Tibial nerve (tissue), 4 donors: ENCODE measurements at regions not wholly inside any gene's neighbourhood (a gene's known extent, or its start where the extent isn't known, plus 50 kb on each side); places are given as distances from the start of the nearest gene placed in this dataset.
"Not testable (repeated sequence)": the region's sequence is repeated elsewhere in the genome, so short reads cannot be mapped to it uniquely, and the experiment has no call there.

ENCODE experiments used
- CTCF ChIP-seq, 5 experiments: fragments of 200-600 bp in 3 of 5; fragments of 450-650 bp in 2 of 5; sonication (generic) in 3 of 5; IDR thresholded peaks; one replicate each; pipeline ENCODE4 v1.5.1; 2016 to 2019; ENCODE audit warnings: antibody characterized with exemption in 5 of 5, mild to moderate bottlenecking in 3 of 5, moderate library complexity in 2 of 5
- EP300 ChIP-seq, 2 donors: sonication (generic); formaldehyde crosslinking; IDR thresholded peaks; one replicate each; pipeline ENCODE4 v1.6.1; 2017; ENCODE audit warnings: antibody characterized with exemption in 2 of 2, mild to moderate bottlenecking in 1 of 2
- POLR2A ChIP-seq, 2 donors: fragments of 450-650 bp; IDR thresholded peaks; one replicate each; pipeline ENCODE4 v1.6.1; 2017; ENCODE audit warnings: antibody characterized with exemption in 2 of 2, mild to moderate bottlenecking in 2 of 2, moderate library complexity in 2 of 2

DNA sequence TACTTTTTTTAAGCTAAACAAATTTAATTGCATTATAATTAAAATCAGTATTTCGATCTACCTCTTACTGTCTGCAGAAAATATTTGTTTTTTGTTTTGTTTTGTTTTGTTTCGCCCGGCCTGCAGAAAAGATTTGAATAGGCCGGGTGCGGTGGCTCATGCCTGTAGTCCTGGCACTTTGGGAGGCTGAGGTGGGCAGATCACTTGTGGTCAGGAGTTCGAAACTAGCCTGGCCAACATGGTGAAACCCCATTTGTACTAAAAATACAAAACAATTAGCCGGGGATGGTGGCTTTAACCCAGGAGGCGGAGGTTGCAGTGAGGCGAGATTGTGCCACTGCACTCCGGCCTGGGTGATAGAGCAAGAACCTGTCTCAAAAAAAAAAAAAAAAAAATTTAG is 134.8 kb downstream of the ANAPC4 start:
- not testable (repeated sequence) for TF ChIP-seq EP300, CTCF, POLR2A (IDR thresholded peaks at IDR 0.05)
